OCI-LY3 (cell line): ENCODE measurements at regions not wholly inside any gene's neighbourhood (a gene's known extent, or its start where the extent isn't known, plus 50 kb on each side); places are given as distances from the start of the nearest gene placed in this dataset.
A peak's percentile ranks its signal among the peaks of the same experiment; 100 is the strongest.

Experiments used
- H2AFZ ChIP-seq: fragments of 200-600, 300-600 bp; shearing (Covaris generic); 2 replicates; pipeline ENCODE4 v1.6.0; 2014; ENCODE audit warnings: antibody characterized with exemption, low read depth, low read length
- H3K27ac ChIP-seq: fragments of 200-600, 300-600 bp; sonication (generic); 2 replicates; pipeline ENCODE4 v1.5.1; 2014; ENCODE audit warnings: mild to moderate bottlenecking, low read length, moderate library complexity, mixed read lengths
- H3K27me3 ChIP-seq: fragments of 200-600, 300-600 bp; sonication (generic); 2 replicates; pipeline ENCODE4 v1.6.1; 2014; ENCODE audit warnings: low read depth, low read length, mixed read lengths
- H3K36me3 ChIP-seq: fragments of 200-600, 300-600 bp; sonication (generic); replicated peaks from 2 replicates; pipeline ENCODE3; 2014; ENCODE audit warnings: low read depth, low read length, mixed read lengths
- H3K4me1 ChIP-seq: fragments of 300-600, 200-600 bp; sonication (generic); 2 replicates; pipeline ENCODE4 v1.6.1; 2014; ENCODE audit warnings: low read length, mixed read lengths
- H3K4me2 ChIP-seq: fragments of 200-600, 300-600 bp; sonication (generic); 2 replicates; pipeline ENCODE4 v1.6.1; 2014; ENCODE audit warnings: low read length, mixed read lengths
- H3K4me3 ChIP-seq: fragments of 300-600, 200-600 bp; sonication (generic); 2 replicates; pipeline ENCODE4 v1.5.1; 2014; ENCODE audit warnings: antibody characterized with exemption, mild to moderate bottlenecking, low read length, moderate library complexity
- H3K79me2 ChIP-seq: fragments of 300-600, 200-600 bp; shearing (Covaris generic); 2 replicates; pipeline ENCODE4 v1.6.1; 2014; ENCODE audit warnings: mild to moderate bottlenecking, low read length, mixed read lengths
- H3K9ac ChIP-seq: fragments of 300-600, 200-600 bp; shearing (Covaris generic); 2 replicates; pipeline ENCODE4 v1.6.0; 2014; ENCODE audit warnings: mild to moderate bottlenecking, low read length, moderate library complexity
- H3K9me3 ChIP-seq: fragments of 200-600, 300-600 bp; shearing (Covaris generic); 2 replicates; pipeline ENCODE4 v1.6.1; 2014; ENCODE audit warnings: low read length, mixed read lengths; ENCODE audit not compliant: insufficient read depth
- H4K20me1 ChIP-seq: fragments of 200-600, 300-600 bp; sonication (generic); 2 replicates; pipeline ENCODE4 v1.6.1; 2016; ENCODE audit warnings: low read length, mixed read lengths; ENCODE audit not compliant: insufficient read depth
- EZH2phosphoT487 ChIP-seq: fragments of 200-600 bp; shearing (Covaris generic); IDR thresholded peaks from 2 replicates; pipeline ENCODE4 v1.6.1; 2018; ENCODE audit warnings: antibody characterized with exemption, mixed run types, low read depth
- TF ChIP-seq, protein P1 (sequence below): fragments of 200-600, 300-600 bp; sonication (generic); IDR thresholded peaks from 2 replicates; pipeline ENCODE4 v1.5.1; 2014; ENCODE audit warnings: antibody characterized with exemption, low read length, low read depth

DNA sequence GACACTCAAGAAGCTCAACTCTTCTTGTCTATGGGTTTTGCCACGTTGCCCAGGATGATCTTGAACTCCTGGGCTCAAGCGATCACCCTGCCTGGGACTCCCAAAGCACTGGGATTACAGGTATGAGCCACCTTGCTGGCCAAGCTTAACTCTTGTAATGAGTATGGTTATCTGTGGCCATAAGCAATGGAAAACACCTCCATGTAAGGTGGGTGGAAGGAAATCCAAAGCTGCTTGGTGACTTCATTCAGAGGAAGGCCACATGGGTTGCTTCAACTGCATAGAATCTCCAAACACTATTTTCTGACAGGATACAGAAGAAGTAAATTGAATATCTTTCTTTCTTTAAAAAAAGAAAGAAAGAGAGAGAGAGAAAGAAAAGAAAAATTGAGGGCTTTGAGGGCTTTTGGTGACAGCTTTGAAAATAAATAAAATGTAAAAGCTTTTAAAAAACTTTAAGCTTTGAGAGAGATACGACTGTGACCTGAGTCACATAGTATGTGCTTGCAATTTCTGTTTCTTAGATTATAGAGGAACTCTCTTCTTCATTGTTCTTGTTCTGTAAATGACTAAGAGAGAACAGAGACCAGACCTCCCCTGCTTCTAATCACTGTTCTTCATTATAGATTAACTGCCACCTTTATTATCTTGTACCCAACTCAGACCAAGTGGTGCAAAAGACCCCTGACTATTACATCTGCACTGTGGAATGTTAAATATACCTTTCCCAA is 123.1 kb upstream of the NDUFV2 start:
- Histone ChIP-seq H3K4me1 (peaks cover 57% of the 10 kb centered on the region), H3K27me3 (no peaks in the 10 kb centered on the region), H3K27ac (no peak overlapping the region), H3K4me2 (peak overlapping the region; percentile 21), H3K9me3 (no peaks in the 10 kb centered on the region), H3K9ac (no peak overlapping the region; the same call in 1 of the 2 replicates), H3K4me3 (0 out of 2 replicates have a peak overlapping the region, but pooled peaks have one; percentile 3), H2AFZ (no peak overlapping the region), H4K20me1 (no peaks in the 10 kb centered on the region), H3K79me2 (no peaks in the 10 kb centered on the region), H3K36me3 (no peaks in the 10 kb centered on the region)
- TF ChIP-seq, protein P1, sequence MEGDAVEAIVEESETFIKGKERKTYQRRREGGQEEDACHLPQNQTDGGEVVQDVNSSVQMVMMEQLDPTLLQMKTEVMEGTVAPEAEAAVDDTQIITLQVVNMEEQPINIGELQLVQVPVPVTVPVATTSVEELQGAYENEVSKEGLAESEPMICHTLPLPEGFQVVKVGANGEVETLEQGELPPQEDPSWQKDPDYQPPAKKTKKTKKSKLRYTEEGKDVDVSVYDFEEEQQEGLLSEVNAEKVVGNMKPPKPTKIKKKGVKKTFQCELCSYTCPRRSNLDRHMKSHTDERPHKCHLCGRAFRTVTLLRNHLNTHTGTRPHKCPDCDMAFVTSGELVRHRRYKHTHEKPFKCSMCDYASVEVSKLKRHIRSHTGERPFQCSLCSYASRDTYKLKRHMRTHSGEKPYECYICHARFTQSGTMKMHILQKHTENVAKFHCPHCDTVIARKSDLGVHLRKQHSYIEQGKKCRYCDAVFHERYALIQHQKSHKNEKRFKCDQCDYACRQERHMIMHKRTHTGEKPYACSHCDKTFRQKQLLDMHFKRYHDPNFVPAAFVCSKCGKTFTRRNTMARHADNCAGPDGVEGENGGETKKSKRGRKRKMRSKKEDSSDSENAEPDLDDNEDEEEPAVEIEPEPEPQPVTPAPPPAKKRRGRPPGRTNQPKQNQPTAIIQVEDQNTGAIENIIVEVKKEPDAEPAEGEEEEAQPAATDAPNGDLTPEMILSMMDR: no peak
- no peak for TF ChIP-seq EZH2phosphoT487

DNA sequence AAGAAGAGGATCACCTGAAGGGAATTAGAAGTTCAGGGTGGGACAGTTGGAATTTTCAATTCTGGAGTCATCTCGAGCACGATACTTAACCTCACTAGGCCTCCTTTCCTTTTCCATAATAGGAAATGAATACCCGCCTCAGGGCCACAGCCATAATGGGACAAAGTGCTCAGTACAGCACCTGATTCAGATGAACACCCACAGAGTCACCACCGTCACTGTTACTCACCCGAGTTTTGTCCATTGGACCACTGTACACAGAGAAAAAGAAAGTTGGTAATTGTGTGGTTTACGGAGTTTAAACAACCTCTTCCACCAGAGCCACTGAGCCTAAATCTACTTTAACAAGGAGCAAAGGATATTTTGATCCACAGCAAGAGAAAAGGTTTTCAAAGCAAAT is 122.0 kb upstream of the NDUFV2 start:
- H3K36me3 ChIP-seq: no peaks in the 10 kb centered on the region
- no peaks in the 10 kb centered on the region for H3K79me2 ChIP-seq
- no peak for TF ChIP-seq EZH2phosphoT487
- TF ChIP-seq, protein P1: no peak
- H3K4me3 ChIP-seq: no peak overlapping the region
- peaks cover 58% of the 10 kb centered on the region for H3K4me1 ChIP-seq
- no peak overlapping the region for H3K4me2 ChIP-seq
- no peaks in the 10 kb centered on the region for H4K20me1 ChIP-seq
- no peak overlapping the region for H3K9ac ChIP-seq
- no peak overlapping the region for H2AFZ ChIP-seq
- no peaks in the 10 kb centered on the region for H3K9me3 ChIP-seq
- H3K27me3 ChIP-seq: no peaks in the 10 kb centered on the region
- no peak overlapping the region for H3K27ac ChIP-seq

DNA sequence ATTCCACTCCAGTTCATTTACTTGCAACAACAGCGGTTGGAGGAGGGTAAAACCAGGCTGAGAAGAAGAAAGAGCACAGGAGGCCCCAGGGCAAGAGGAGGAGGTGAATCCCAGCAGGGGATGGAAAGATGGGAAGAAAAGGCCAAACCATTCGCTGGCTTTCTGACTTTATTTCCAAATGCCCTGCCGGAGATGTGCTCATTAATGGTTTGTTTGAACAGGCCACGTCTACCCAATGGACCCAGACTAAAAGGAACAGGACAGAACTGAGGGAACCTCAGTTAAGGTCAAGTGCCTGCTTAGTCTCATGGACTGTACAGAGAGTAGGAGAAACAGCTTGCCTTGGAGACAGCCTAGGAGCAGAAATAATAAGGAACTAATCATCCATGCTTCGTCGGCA is 121.6 kb upstream of the NDUFV2 start:
- Histone ChIP-seq H3K4me1 (peaks cover 60% of the 10 kb centered on the region), H2AFZ (no peak overlapping the region), H3K27me3 (no peaks in the 10 kb centered on the region), H3K36me3 (no peaks in the 10 kb centered on the region), H3K4me3 (no peak overlapping the region), H3K27ac (no peak overlapping the region), H3K79me2 (no peaks in the 10 kb centered on the region), H3K4me2 (no peak overlapping the region), H3K9me3 (no peaks in the 10 kb centered on the region), H4K20me1 (no peaks in the 10 kb centered on the region), H3K9ac (no peak overlapping the region)
- TF ChIP-seq EZH2phosphoT487: no peak
- TF ChIP-seq, protein P1: no peak

DNA sequence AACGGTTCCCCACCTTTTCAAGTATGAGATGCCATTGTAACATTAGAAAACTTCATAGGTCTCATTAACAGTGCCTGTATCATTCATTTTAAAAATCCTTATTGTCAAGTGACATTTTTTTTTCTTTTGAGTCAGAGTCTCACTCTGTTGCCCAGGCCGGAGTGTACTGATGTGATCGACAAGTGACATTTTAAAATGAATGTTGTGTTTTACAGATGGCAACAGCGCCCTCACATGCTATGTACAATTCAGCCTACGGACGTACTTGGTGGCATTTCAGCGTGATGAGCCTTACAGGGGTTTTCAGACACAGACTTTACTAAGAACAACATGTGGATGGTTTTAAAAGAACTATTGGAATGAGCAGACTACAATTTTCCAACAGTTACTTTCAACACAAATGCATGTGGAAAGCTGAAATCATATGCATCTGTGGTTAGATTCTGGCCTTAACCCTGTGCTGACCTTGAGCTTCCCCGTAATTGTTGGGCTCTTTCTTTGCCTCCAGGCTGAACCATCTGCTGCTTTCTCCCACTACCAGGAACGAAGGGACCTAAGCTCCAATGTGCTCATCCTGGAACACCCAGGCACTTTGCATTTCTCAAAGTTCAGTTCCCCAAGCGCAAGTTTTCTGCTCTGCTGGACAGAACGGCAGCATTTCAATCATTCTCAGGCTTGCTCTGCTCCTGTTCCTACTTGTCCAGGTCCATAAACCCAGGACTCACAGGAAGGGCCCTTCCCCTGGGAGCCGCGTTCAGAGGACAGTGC is 119.9 kb upstream of the NDUFV2 start:
- no peaks in the 10 kb centered on the region for H3K27me3 ChIP-seq
- H2AFZ ChIP-seq: peak overlapping the region; percentile 80
- no peaks in the 10 kb centered on the region for H3K9me3 ChIP-seq
- H3K79me2 ChIP-seq: no peaks in the 10 kb centered on the region
- H4K20me1 ChIP-seq: no peaks in the 10 kb centered on the region
- TF ChIP-seq, protein P1: peak; percentile 89
- no peak for TF ChIP-seq EZH2phosphoT487
- peak overlapping the region; percentile 47 for H3K4me3 ChIP-seq
- H3K9ac ChIP-seq: peak overlapping the region; percentile 53
- no peaks in the 10 kb centered on the region for H3K36me3 ChIP-seq
- peak overlapping the region; percentile 64 for H3K27ac ChIP-seq
- H3K4me1 ChIP-seq: peaks cover 76% of the 10 kb centered on the region
- H3K4me2 ChIP-seq: peak overlapping the region; percentile 76
